Fibroblast of lung (primary cell): ENCODE measurements at regions not wholly inside any gene's neighbourhood (a gene's known extent, or its start where the extent isn't known, plus 50 kb on each side); places are given as distances from the start of the nearest gene placed in this dataset.

Experiments
- DNase-seq, 2 donors: peaks; one replicate each; pipeline versions ENCODE4 v3.0.0 to v3.0.0-alpha.2; 2010; ENCODE audit warnings: low read depth in 2 of 2
- H2AFZ ChIP-seq: 2 replicates; pipeline ENCODE4 v1.5.1; 2012; ENCODE audit warnings: low read length, control low read depth, inconsistent platforms
- H3K27ac ChIP-seq: 2 replicates; pipeline ENCODE4 v1.5.1; 2011; ENCODE audit warnings: low read length, control low read depth; ENCODE audit not compliant: insufficient read depth
- H3K27me3 ChIP-seq: 2 replicates; pipeline ENCODE4 v1.5.1; 2011; ENCODE audit warnings: mild to moderate bottlenecking, low read length; ENCODE audit not compliant: control insufficient read depth, insufficient read depth
- H3K36me3 ChIP-seq: 2 replicates; pipeline ENCODE4 v1.5.1; 2011; ENCODE audit warnings: low read length; ENCODE audit not compliant: control insufficient read depth, insufficient read depth
- H3K4me1 ChIP-seq: 2 replicates; pipeline ENCODE4 v1.5.1; 2011; ENCODE audit warnings: low read length; ENCODE audit not compliant: control insufficient read depth, insufficient read depth; ENCODE audit errors: extremely low read depth
- H3K4me2 ChIP-seq: 2 replicates; pipeline ENCODE4 v1.5.1; 2011; ENCODE audit warnings: low read length, control low read depth; ENCODE audit not compliant: insufficient read depth; ENCODE audit errors: extremely low read depth
- H3K4me3 ChIP-seq, 4 experiments: fragments of 200-600 bp in 1 of 4; sonication (generic) in 1 of 4; replicated peaks in 1 of 4; 2 replicates each; pipeline ENCODE4 v1.5.1; 2011 to 2016; ENCODE audit warnings: low read length in 4 of 4, low read depth in 3 of 4, mild to moderate bottlenecking in 3 of 4, control low read depth in 2 of 4, inconsistent platforms in 1 of 4, mixed read lengths in 1 of 4; ENCODE audit not compliant: insufficient read depth in 1 of 4; ENCODE audit errors: control extremely low read depth in 1 of 4
- H3K79me2 ChIP-seq: 2 replicates; pipeline ENCODE4 v1.5.1; 2012; ENCODE audit warnings: mild to moderate bottlenecking, low read length, inconsistent platforms; ENCODE audit not compliant: control insufficient read depth, insufficient read depth
- H3K9ac ChIP-seq: 2 replicates; pipeline ENCODE4 v1.5.1; 2011; ENCODE audit warnings: mild to moderate bottlenecking, low read length, control low read depth; ENCODE audit not compliant: insufficient read depth
- H3K9me3 ChIP-seq: 2 replicates; pipeline ENCODE4 v1.5.1; 2012; ENCODE audit warnings: low read depth, low read length; ENCODE audit not compliant: control insufficient read depth, insufficient read depth
- H4K20me1 ChIP-seq: 2 replicates; pipeline ENCODE4 v1.5.1; 2011; ENCODE audit warnings: low read length; ENCODE audit not compliant: control insufficient read depth, insufficient read depth; ENCODE audit errors: extremely low read depth
- CTCF ChIP-seq, 2 donors: IDR thresholded peaks in 1 of 2; conservative IDR thresholded peaks in 1 of 2; 1 replicate in 1 of 2; 2 replicates in 1 of 2; pipeline ENCODE4 v1.5.1; 2011 to 2012; ENCODE audit warnings: low read length in 2 of 2, control low read depth in 1 of 2, inconsistent platforms in 1 of 2, low read depth in 1 of 2, mild to moderate bottlenecking in 1 of 2
- EZH2 ChIP-seq: IDR thresholded peaks from 2 replicates; pipeline ENCODE4 v1.5.1; 2012; ENCODE audit warnings: low read length, control low read depth, mild to moderate bottlenecking; ENCODE audit errors: missing control alignments

DNA sequence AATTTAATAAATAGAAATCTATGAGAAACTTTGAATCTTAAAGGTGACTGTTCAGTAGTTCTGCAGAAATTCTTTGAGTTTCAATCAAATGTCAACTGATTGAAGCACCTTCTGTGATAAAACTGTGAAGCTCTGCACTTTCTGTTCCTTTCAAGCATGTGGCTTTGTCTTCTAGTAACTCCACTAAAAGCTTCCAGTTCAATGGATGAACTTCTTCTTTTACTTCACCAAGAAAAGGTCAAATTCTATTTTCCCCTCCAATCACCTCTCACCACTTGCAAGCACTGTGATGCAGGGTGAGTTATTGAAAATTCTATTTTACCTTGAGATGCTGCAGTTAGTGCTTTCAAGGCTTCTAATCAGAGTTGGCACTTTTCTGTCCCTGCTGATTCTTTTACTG is 515.3 kb upstream of the B3GALT2 start:
- no peaks in the 10 kb centered on the region for H4K20me1 ChIP-seq
- no peak for TF ChIP-seq CTCF (conservative IDR thresholded peaks at IDR 0.05 in 1 of 2, IDR thresholded peaks at IDR 0.05 in 1 of 2; ENCODE audit: low read depth in 1 of 2, low read length in 2 of 2)
- TF ChIP-seq EZH2, result no peak
- H3K27ac ChIP-seq, result no peak overlapping the region
- H3K4me1 ChIP-seq, result no peaks in the 10 kb centered on the region
- no peak overlapping the region for H3K4me2 ChIP-seq
- no peaks in the 10 kb centered on the region for H3K36me3 ChIP-seq
- no peak overlapping the region for H3K4me3 ChIP-seq
- H3K79me2 ChIP-seq, result no peaks in the 10 kb centered on the region
- no peak overlapping the region for H3K9ac ChIP-seq
- H3K27me3 ChIP-seq, result no peaks in the 10 kb centered on the region
- no peak overlapping the region for H2AFZ ChIP-seq
- DNase-seq, result no peak
- H3K9me3 ChIP-seq, result no peaks in the 10 kb centered on the region

- H3K4me2 ChIP-seq, result no peak overlapping the region
- DNase-seq, result peak; percentile 26 to 85
Observed at GRCh38 chr1:193700710-193701355, 514.4 kb upstream of the B3GALT2 start.

DNA sequence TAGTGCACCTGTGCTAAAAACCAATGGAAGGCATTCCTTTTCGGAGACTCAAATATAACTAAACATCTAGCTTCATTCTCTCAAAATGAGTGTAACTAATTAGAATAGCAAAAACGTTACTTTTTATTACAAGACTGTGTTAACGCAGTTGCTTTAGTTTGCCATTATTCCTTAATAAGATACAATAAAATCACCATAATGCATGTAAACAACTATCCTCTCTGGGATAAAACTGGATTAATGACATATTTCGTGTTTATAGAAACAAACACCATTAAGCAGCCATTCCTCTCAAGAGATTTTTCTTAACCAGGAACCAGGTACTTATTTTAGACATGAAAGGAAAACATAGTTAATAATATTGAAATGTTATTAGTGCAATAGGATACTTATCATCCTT is 512.8 kb upstream of the B3GALT2 start:
- TF ChIP-seq EZH2, result no peak
- H3K36me3 ChIP-seq, result no peaks in the 10 kb centered on the region
- DNase-seq, result no peak
- H3K9ac ChIP-seq, result no peak overlapping the region
- H3K9me3 ChIP-seq, result no peaks in the 10 kb centered on the region
- no peak overlapping the region for H3K4me3 ChIP-seq
- H3K4me2 ChIP-seq, result no peak overlapping the region
- H3K4me1 ChIP-seq, result no peaks in the 10 kb centered on the region
- no peaks in the 10 kb centered on the region for H4K20me1 ChIP-seq
- H2AFZ ChIP-seq, result no peak overlapping the region
- no peaks in the 10 kb centered on the region for H3K27me3 ChIP-seq
- H3K27ac ChIP-seq, result no peak overlapping the region
- no peaks in the 10 kb centered on the region for H3K79me2 ChIP-seq

More at GRCh38 chr1:193700710-193701355, 514.4 kb upstream of the B3GALT2 start:
- Histone ChIP-seq H3K36me3 (no peaks in the 10 kb centered on the region), H3K79me2 (no peaks in the 10 kb centered on the region), H3K4me3 (no peak overlapping the region), H3K27ac (no peak overlapping the region), H3K9ac (no peak overlapping the region), H3K9me3 (no peaks in the 10 kb centered on the region), H4K20me1 (no peaks in the 10 kb centered on the region), H3K4me1 (no peaks in the 10 kb centered on the region), H2AFZ (no peak overlapping the region), H3K27me3 (no peaks in the 10 kb centered on the region)
- TF ChIP-seq CTCF (conservative IDR thresholded peaks at IDR 0.05 in 1 of 2, IDR thresholded peaks at IDR 0.05 in 1 of 2; ENCODE audit: low read depth in 1 of 2, low read length in 2 of 2) (no peak), EZH2 (no peak)
